OCI-LY7 (cell line): ENCODE measurements at regions not wholly inside any gene's neighbourhood (a gene's known extent, or its start where the extent isn't known, plus 50 kb on each side); places are given as distances from the start of the nearest gene placed in this dataset.

Experiments used
- BruUV-seq: library from RNA; stranded (reverse); fragments of 400-500 nt; replicated peaks from 2 replicates; lab custom pipeline; 2021; lab: Mats Ljungman, UMichigan
- CTCF ChIA-PET: fragments of 300-600 bp; sonication (Branson Sonifier 250); formaldehyde crosslinking; loops from one replicate; lab custom pipeline; 2022; ENCODE audit warnings: antibody characterized with exemption; ENCODE audit not compliant: unreplicated experiment; lab: Charles Lee
- POLR2A ChIA-PET: fragments of 300-600 bp; sonication (Branson Sonifier 250); formaldehyde crosslinking; loops from one replicate; lab custom pipeline; 2022; ENCODE audit warnings: antibody characterized with exemption; lab: Charles Lee
- DNase-seq: peaks from one replicate; pipeline ENCODE4 v3.0.0-alpha.2; 2015; ENCODE audit warnings: low spot score
- H2AFZ ChIP-seq: fragments of 200-600 bp; sonication (generic), shearing (Covaris generic); 2 replicates; pipeline ENCODE4 v1.6.1; 2014; ENCODE audit warnings: mild to moderate bottlenecking, antibody characterized with exemption, low read length, moderate library complexity
- H3K27ac ChIP-seq: fragments of 200-600 bp; sonication (generic); 2 replicates; pipeline ENCODE4 v1.5.1; 2014; ENCODE audit warnings: mixed run types, low read depth, mild to moderate bottlenecking, moderate library complexity, low read length, inconsistent platforms; ENCODE audit not compliant: poor library complexity, severe bottlenecking
- H3K36me3 ChIP-seq: fragments of 200-600 bp; sonication (generic); 2 replicates; pipeline ENCODE4 v1.6.1; 2014; ENCODE audit warnings: mild to moderate bottlenecking, antibody characterized with exemption, low read length, moderate library complexity, mixed read lengths; ENCODE audit not compliant: insufficient read depth
- H3K4me1 ChIP-seq: fragments of 200-600 bp; sonication (generic); 2 replicates; pipeline ENCODE4 v1.5.1; 2014; ENCODE audit warnings: mild to moderate bottlenecking, low read length; ENCODE audit not compliant: insufficient read depth, poor library complexity, severe bottlenecking
- H3K4me2 ChIP-seq: fragments of 200-600 bp; sonication (generic); 2 replicates; pipeline ENCODE4 v1.6.1; 2014; ENCODE audit warnings: mild to moderate bottlenecking, low read length
- H3K4me3 ChIP-seq: fragments of 200-600 bp; sonication (generic); 2 replicates; pipeline ENCODE4 v1.5.1; 2014; ENCODE audit warnings: mild to moderate bottlenecking, low read depth, low read length; ENCODE audit not compliant: poor library complexity, severe bottlenecking
- H3K79me2 ChIP-seq: fragments of 200-600 bp; sonication (generic); 2 replicates; pipeline ENCODE4 v1.6.1; 2016; ENCODE audit warnings: low read depth, mild to moderate bottlenecking, low read length, moderate library complexity, mixed read lengths; ENCODE audit not compliant: insufficient read depth
- H3K9me2 ChIP-seq: fragments of 200-600 bp; sonication (generic); 2 replicates; pipeline ENCODE4 v1.6.1; 2016; ENCODE audit warnings: mild to moderate bottlenecking, low read length, mixed read lengths; ENCODE audit not compliant: insufficient read depth
- H3K9me3 ChIP-seq: fragments of 200-600 bp; sonication (generic); 2 replicates; pipeline ENCODE4 v1.6.1; 2014; ENCODE audit warnings: mild to moderate bottlenecking, mixed run types, low read length, mixed read lengths
- H4K20me1 ChIP-seq: fragments of 200-600 bp; sonication (generic); 2 replicates; pipeline ENCODE4 v1.6.1; 2014; ENCODE audit warnings: mild to moderate bottlenecking, antibody characterized with exemption, low read length, moderate library complexity, mixed read lengths; ENCODE audit not compliant: insufficient read depth
- EZH2phosphoT487 ChIP-seq: fragments of 200-600 bp; sonication (generic); IDR thresholded peaks from 2 replicates; pipeline ENCODE4 v1.6.1; 2018; ENCODE audit warnings: low read depth, borderline replicate concordance, mild to moderate bottlenecking, mixed run types, antibody characterized with exemption, low read length, moderate library complexity, mixed read lengths
- intact Hi-C: fragments of 100-400 bp; cut with micrococcal nuclease; formaldehyde crosslinking; loops from one replicate; pipeline ENCODE4 v1.10.0; 2022; ENCODE audit not compliant: unreplicated experiment
- TF ChIP-seq, protein P1 (sequence below): fragments of 200-600 bp; sonication (generic); conservative IDR thresholded peaks from 2 replicates; pipeline ENCODE4 v1.5.1; 2014; ENCODE audit warnings: mild to moderate bottlenecking, antibody characterized with exemption, low read length, moderate library complexity, mixed read lengths

DNA sequence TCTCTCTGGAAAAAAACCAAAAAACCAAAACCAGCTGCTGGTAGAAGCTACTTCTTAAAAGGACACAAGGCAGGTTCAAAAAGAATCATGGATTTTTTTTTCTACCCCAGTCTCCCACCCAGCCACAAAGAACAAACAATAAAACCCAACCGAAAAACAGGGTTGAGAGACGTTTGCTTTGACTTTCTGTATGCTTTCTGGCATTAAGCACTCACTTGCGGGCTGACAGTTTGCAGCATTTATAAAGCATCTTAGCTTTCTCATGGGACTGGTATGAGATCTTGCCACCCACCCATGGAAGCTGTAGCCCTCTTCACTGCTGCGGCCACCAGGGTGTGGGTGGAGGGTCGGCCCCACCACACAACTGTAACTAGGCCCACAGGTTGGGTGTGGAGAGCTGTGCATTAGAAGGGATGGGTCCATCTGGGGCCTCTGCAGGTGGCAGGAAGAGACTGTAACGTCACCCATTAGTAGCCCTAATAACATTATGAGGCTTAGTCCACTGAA, 165.7 kb downstream of the RHOU start:
- H3K9me2 ChIP-seq: no peaks in the 10 kb centered on the region
- no peak overlapping the region for H2AFZ ChIP-seq
- TF ChIP-seq EZH2phosphoT487: no peak
- TF ChIP-seq, protein P1, sequence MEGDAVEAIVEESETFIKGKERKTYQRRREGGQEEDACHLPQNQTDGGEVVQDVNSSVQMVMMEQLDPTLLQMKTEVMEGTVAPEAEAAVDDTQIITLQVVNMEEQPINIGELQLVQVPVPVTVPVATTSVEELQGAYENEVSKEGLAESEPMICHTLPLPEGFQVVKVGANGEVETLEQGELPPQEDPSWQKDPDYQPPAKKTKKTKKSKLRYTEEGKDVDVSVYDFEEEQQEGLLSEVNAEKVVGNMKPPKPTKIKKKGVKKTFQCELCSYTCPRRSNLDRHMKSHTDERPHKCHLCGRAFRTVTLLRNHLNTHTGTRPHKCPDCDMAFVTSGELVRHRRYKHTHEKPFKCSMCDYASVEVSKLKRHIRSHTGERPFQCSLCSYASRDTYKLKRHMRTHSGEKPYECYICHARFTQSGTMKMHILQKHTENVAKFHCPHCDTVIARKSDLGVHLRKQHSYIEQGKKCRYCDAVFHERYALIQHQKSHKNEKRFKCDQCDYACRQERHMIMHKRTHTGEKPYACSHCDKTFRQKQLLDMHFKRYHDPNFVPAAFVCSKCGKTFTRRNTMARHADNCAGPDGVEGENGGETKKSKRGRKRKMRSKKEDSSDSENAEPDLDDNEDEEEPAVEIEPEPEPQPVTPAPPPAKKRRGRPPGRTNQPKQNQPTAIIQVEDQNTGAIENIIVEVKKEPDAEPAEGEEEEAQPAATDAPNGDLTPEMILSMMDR: no peak
- no peak overlapping the region for H3K4me3 ChIP-seq
- no peak for DNase-seq
- intact Hi-C loops: no loop called here
- H3K4me2 ChIP-seq: no peak overlapping the region
- ChIA-PET CTCF (interaction anchor here (1.1 kb wide), 1 partner anchor 82 kb away, joined by 3 read pairs; no protein-coding TSS in a partner anchor), POLR2A (interaction anchor here (1.4 kb wide), 1 partner anchor 11 kb away, joined by 4 read pairs; no protein-coding TSS in a partner anchor)
- H4K20me1 ChIP-seq: no peaks in the 10 kb centered on the region
- BruUV-seq: no TSS peak
- H3K27ac ChIP-seq: no peak overlapping the region
- H3K36me3 ChIP-seq: no peaks in the 10 kb centered on the region
- no peaks in the 10 kb centered on the region for H3K9me3 ChIP-seq
- H3K79me2 ChIP-seq: no peaks in the 10 kb centered on the region
- H3K4me1 ChIP-seq: no peaks in the 10 kb centered on the region

- Histone ChIP-seq H3K4me3 (no peak overlapping the region), H4K20me1 (no peaks in the 10 kb centered on the region), H3K4me1 (no peaks in the 10 kb centered on the region), H3K9me3 (no peaks in the 10 kb centered on the region), H3K27ac (no peak overlapping the region), H3K4me2 (no peak overlapping the region), H3K79me2 (no peaks in the 10 kb centered on the region), H3K36me3 (no peaks in the 10 kb centered on the region), H3K9me2 (no peaks in the 10 kb centered on the region), H2AFZ (no peak overlapping the region)
- TF ChIP-seq EZH2phosphoT487: no peak
- TF ChIP-seq, protein P1: no peak
- ChIA-PET POLR2A (no interaction called here), CTCF (interaction anchor here (1.1 kb wide), 1 partner anchor 81 kb away, joined by 3 read pairs; no protein-coding TSS in a partner anchor)
- no TSS peak for BruUV-seq
- intact Hi-C loops: no loop called here
- DNase-seq: no peak
Observed at GRCh38 chr1:228901936-228902681, 166.8 kb downstream of the RHOU start.
